Amygdala (tissue), 56 donors: ENCODE measurements at regions not wholly inside any gene's neighbourhood (a gene's known extent, or its start where the extent isn't known, plus 50 kb on each side); places are given as distances from the start of the nearest gene placed in this dataset.
A peak's percentile ranks its signal among the peaks of the same experiment; 100 is the strongest.

Source experiments
- DNase-seq, 56 donors: peaks; one replicate each; lab custom pipeline; 2025; lab: John Stamatoyannopoulos, UW

- DNase-seq: no peak
Observed at GRCh38 chr2:136408795-136409194, 290.8 kb upstream of the CXCR4 start.

GRCh38 chr2:136407952-136408318 lies 290.0 kb upstream of the CXCR4 start:
- no peak for DNase-seq

- DNase-seq: no peak
Observed at GRCh38 chr2:136407117-136407951, 289.4 kb upstream of the CXCR4 start.

- no peak for DNase-seq
Observed at GRCh38 chr2:136404925-136405324, 287.0 kb upstream of the CXCR4 start.

GRCh38 chr2:136404176-136404575 lies 286.2 kb upstream of the CXCR4 start:
- DNase-seq: no peak

- DNase-seq: no peak
Observed at GRCh38 chr2:136402281-136402680, 284.3 kb upstream of the CXCR4 start.

- DNase-seq: no peak
Observed at GRCh38 chr2:136399667-136400289, 281.8 kb upstream of the CXCR4 start.

- no peak for DNase-seq
Observed at GRCh38 chr2:136395582-136395981, 277.6 kb upstream of the CXCR4 start.

GRCh38 chr2:136394136-136395060 lies 276.4 kb upstream of the CXCR4 start:
- DNase-seq: no peak

- DNase-seq: no peak
Observed at GRCh38 chr2:136393514-136393913, 275.6 kb upstream of the CXCR4 start.

- DNase-seq: no peak
Observed at GRCh38 chr2:136392897-136393505, 275.1 kb upstream of the CXCR4 start.

- DNase-seq: no peak
Observed at GRCh38 chr2:136389809-136390208, 271.9 kb upstream of the CXCR4 start.

- no peak for DNase-seq
Observed at GRCh38 chr2:136386046-136386445, 268.1 kb upstream of the CXCR4 start.

GRCh38 chr2:136384531-136385303 lies 266.8 kb upstream of the CXCR4 start:
- peak in 24 of 56 donors; percentile 2 to 55 (median 20) for DNase-seq

- no peak for DNase-seq
Observed at GRCh38 chr2:136383167-136383566, 265.2 kb upstream of the CXCR4 start.

GRCh38 chr2:136381722-136382633 lies 264.0 kb upstream of the CXCR4 start:
- no peak for DNase-seq

- DNase-seq: no peak
Observed at GRCh38 chr2:136381245-136381644, 263.3 kb upstream of the CXCR4 start.

- DNase-seq: peak in 35 of 56 donors; percentile 5 to 73 (median 23)
Observed at GRCh38 chr2:136378712-136379595, 261.0 kb upstream of the CXCR4 start.
